Astrocyte (in vitro differentiated cells and primary cell): ENCODE measurements at regions not wholly inside any gene's neighbourhood (a gene's known extent, or its start where the extent isn't known, plus 50 kb on each side); places are given as distances from the start of the nearest gene placed in this dataset.
"Not testable (repeated sequence)": the region's sequence is repeated elsewhere in the genome, so short reads cannot be mapped to it uniquely, and the experiment has no call there.

Source experiments
- DNase-seq: peaks from one replicate; pipeline ENCODE4 v3.0.0-alpha.2; 2010; ENCODE audit warnings: low read depth
- FAIRE-seq: peaks from 2 replicates; lab custom pipeline; 2011; peaks lifted over from hg19 to GRCh38; lab: Jason Lieb, UNC
- H2AFZ ChIP-seq: 2 replicates; pipeline ENCODE4 v1.6.0; 2012; ENCODE audit warnings: low read depth, low read length, inconsistent platforms
- H3K27ac ChIP-seq: 2 replicates; pipeline ENCODE4 v1.5.1; 2011; ENCODE audit warnings: low read depth, low read length, inconsistent platforms
- H3K27me3 ChIP-seq: 2 replicates; pipeline ENCODE4 v1.6.0; 2011; ENCODE audit warnings: low read length, inconsistent platforms; ENCODE audit not compliant: insufficient read depth
- H3K36me3 ChIP-seq: 2 replicates; pipeline ENCODE4 v1.5.1; 2011; ENCODE audit warnings: low read length, inconsistent platforms; ENCODE audit not compliant: insufficient read depth
- H3K4me1 ChIP-seq: 2 replicates; pipeline ENCODE4 v1.5.1; 2011; ENCODE audit warnings: low read length, inconsistent platforms; ENCODE audit not compliant: insufficient read depth
- H3K4me2 ChIP-seq: 2 replicates; pipeline ENCODE4 v1.6.0; 2012; ENCODE audit warnings: low read length, inconsistent platforms
- H3K4me3 ChIP-seq: 2 replicates; pipeline ENCODE4 v1.5.1; 2011; ENCODE audit warnings: low read depth, mild to moderate bottlenecking, low read length, inconsistent platforms; ENCODE audit not compliant: insufficient read depth
- H3K79me2 ChIP-seq: 2 replicates; pipeline ENCODE4 v1.6.0; 2012; ENCODE audit warnings: mild to moderate bottlenecking, low read length, inconsistent platforms; ENCODE audit not compliant: insufficient read depth
- H3K9ac ChIP-seq: 2 replicates; pipeline ENCODE4 v1.6.0; 2012; ENCODE audit warnings: mild to moderate bottlenecking, low read length, inconsistent platforms
- H3K9me3 ChIP-seq: 2 replicates; pipeline ENCODE4 v1.5.1; 2012; ENCODE audit warnings: low read depth, mild to moderate bottlenecking, low read length, inconsistent platforms; ENCODE audit not compliant: insufficient read depth
- H4K20me1 ChIP-seq: 2 replicates; pipeline ENCODE4 v1.6.0; 2012; ENCODE audit warnings: low read length, inconsistent platforms; ENCODE audit not compliant: insufficient read depth
- H3K27ac Mint-ChIP-seq: one replicate; pipeline ENCODE4 v1.8.0; 2021; ENCODE audit warnings: mild to moderate bottlenecking, mixed read lengths; ENCODE audit not compliant: unreplicated experiment
- H3K27me3 Mint-ChIP-seq: one replicate; pipeline ENCODE4 v1.8.0; 2021; ENCODE audit warnings: low read depth, mixed read lengths; ENCODE audit not compliant: unreplicated experiment
- H3K36me3 Mint-ChIP-seq: one replicate; pipeline ENCODE4 v1.8.0; 2021; ENCODE audit warnings: low read depth, mixed read lengths; ENCODE audit not compliant: unreplicated experiment
- H3K4me1 Mint-ChIP-seq: one replicate; pipeline ENCODE4 v1.8.0; 2021; ENCODE audit warnings: low read depth, mixed read lengths; ENCODE audit not compliant: unreplicated experiment
- H3K4me3 Mint-ChIP-seq: one replicate; pipeline ENCODE4 v1.8.0; 2021; ENCODE audit warnings: mild to moderate bottlenecking, moderate library complexity, mixed read lengths; ENCODE audit not compliant: unreplicated experiment
- H3K9me3 Mint-ChIP-seq: one replicate; pipeline ENCODE4 v1.8.0; 2021; ENCODE audit warnings: mild to moderate bottlenecking, mixed read lengths; ENCODE audit not compliant: unreplicated experiment
- EZH2 ChIP-seq: IDR thresholded peaks from 2 replicates; pipeline ENCODE4 v1.6.1; 2012; ENCODE audit warnings: mild to moderate bottlenecking, low read length, inconsistent platforms; ENCODE audit not compliant: insufficient read depth
- TF ChIP-seq, protein P1 (sequence below): IDR thresholded peaks from 2 replicates; pipeline ENCODE4 v1.5.1; 2011; ENCODE audit warnings: low read depth, mild to moderate bottlenecking, inconsistent platforms, low read length, moderate library complexity; ENCODE audit not compliant: insufficient read depth

- H3K27ac ChIP-seq, result no peak overlapping the region
- no peak overlapping the region for H3K27ac Mint-ChIP-seq
- no peak for DNase-seq
- no peak overlapping the region for H2AFZ ChIP-seq
- no peak for FAIRE-seq
- H3K79me2 ChIP-seq, result no peaks in the 10 kb centered on the region
- no peaks in the 10 kb centered on the region for H3K27me3 ChIP-seq
- no peaks in the 10 kb centered on the region for H3K36me3 ChIP-seq
- peaks cover 22% of the 10 kb centered on the region for H3K27me3 Mint-ChIP-seq
- no peak overlapping the region for H3K4me3 Mint-ChIP-seq
- TF ChIP-seq, protein P1, sequence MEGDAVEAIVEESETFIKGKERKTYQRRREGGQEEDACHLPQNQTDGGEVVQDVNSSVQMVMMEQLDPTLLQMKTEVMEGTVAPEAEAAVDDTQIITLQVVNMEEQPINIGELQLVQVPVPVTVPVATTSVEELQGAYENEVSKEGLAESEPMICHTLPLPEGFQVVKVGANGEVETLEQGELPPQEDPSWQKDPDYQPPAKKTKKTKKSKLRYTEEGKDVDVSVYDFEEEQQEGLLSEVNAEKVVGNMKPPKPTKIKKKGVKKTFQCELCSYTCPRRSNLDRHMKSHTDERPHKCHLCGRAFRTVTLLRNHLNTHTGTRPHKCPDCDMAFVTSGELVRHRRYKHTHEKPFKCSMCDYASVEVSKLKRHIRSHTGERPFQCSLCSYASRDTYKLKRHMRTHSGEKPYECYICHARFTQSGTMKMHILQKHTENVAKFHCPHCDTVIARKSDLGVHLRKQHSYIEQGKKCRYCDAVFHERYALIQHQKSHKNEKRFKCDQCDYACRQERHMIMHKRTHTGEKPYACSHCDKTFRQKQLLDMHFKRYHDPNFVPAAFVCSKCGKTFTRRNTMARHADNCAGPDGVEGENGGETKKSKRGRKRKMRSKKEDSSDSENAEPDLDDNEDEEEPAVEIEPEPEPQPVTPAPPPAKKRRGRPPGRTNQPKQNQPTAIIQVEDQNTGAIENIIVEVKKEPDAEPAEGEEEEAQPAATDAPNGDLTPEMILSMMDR, result no peak
- TF ChIP-seq EZH2, result no peak
- no peaks in the 10 kb centered on the region for H3K9me3 Mint-ChIP-seq
- H4K20me1 ChIP-seq, result no peaks in the 10 kb centered on the region
- no peak overlapping the region for H3K4me3 ChIP-seq
- H3K9me3 ChIP-seq, result no peaks in the 10 kb centered on the region
- no peaks in the 10 kb centered on the region for H3K36me3 Mint-ChIP-seq
- no peak overlapping the region for H3K9ac ChIP-seq
- no peak overlapping the region for H3K4me2 ChIP-seq
- H3K4me1 Mint-ChIP-seq, result no peaks in the 10 kb centered on the region
- no peaks in the 10 kb centered on the region for H3K4me1 ChIP-seq
Observed at GRCh38 chr22:23470811-23471389, 109.2 kb downstream of the IGLL1 start.

DNA sequence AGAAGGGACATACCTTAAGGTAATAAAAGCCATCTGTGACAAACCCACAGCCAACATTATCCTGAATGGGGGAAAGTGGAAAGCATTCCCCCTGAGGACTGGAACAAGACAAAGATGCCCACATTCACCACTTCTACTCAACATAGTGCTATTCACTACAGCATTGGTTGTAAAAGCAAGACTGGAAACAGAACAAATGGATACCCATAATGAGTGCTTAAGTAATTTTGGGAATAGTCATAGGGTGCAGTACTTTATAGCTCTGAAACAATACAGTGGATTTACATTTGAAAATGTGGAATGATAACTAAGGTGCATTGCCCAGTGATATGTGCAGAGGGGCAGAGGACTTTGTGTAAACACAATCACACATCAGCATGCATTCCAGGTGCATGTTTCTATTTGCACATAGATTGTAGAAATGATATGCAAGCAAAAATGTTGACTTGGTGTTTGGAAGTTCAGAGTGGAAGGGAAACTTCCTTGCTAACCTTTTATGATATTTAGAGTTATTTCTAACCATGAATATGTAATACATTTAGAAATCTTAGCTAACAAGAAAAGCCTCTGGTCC, 112.3 kb downstream of the IGLL1 start:
- H3K27me3 ChIP-seq, result peaks cover 2% of the 10 kb centered on the region
- H3K36me3 ChIP-seq, result no peaks in the 10 kb centered on the region
- no peaks in the 10 kb centered on the region for H3K79me2 ChIP-seq
- H3K36me3 Mint-ChIP-seq, result no peaks in the 10 kb centered on the region
- no peaks in the 10 kb centered on the region for H3K4me1 ChIP-seq
- no peak overlapping the region for H3K4me3 ChIP-seq
- no peaks in the 10 kb centered on the region for H3K4me1 Mint-ChIP-seq
- no peak overlapping the region for H3K27ac Mint-ChIP-seq
- no peak for DNase-seq
- no peak for TF ChIP-seq EZH2
- TF ChIP-seq, protein P1, result no peak
- H3K9ac ChIP-seq, result no peak overlapping the region
- no peak for FAIRE-seq
- H3K9me3 Mint-ChIP-seq, result no peaks in the 10 kb centered on the region
- H3K27me3 Mint-ChIP-seq, result peaks cover 15% of the 10 kb centered on the region
- H4K20me1 ChIP-seq, result no peaks in the 10 kb centered on the region
- H2AFZ ChIP-seq, result no peak overlapping the region
- H3K9me3 ChIP-seq, result no peaks in the 10 kb centered on the region
- no peak overlapping the region for H3K4me3 Mint-ChIP-seq
- no peak overlapping the region for H3K27ac ChIP-seq
- H3K4me2 ChIP-seq, result no peak overlapping the region

DNA sequence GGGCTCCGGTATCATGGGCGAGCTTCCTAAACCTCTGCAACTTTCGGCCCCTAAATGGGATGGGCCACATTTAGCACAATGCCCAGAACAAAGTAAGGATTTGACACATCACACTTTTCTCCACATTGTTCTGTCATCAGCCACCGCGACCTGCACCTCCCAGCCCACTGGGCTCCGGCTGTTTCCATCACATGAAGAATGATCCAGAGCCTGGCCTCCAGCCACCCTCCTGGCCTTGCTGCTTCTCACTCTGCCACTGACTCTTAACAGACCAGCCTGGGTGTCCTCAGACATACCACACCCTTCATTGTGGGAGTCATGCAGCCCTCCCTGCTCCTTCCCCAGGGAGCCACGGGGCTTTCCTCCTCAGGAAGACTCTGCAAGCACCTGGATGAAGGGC, 113.7 kb downstream of the IGLL1 start:
- Histone ChIP-seq H3K9me3 (no peaks in the 10 kb centered on the region), H4K20me1 (no peaks in the 10 kb centered on the region), H2AFZ (no peak overlapping the region), H3K4me3 (no peak overlapping the region), H3K27ac (no peak overlapping the region), H3K4me1 (no peaks in the 10 kb centered on the region), H3K79me2 (no peaks in the 10 kb centered on the region), H3K9ac (no peak overlapping the region), H3K36me3 (no peaks in the 10 kb centered on the region), H3K27me3 (peaks cover 2% of the 10 kb centered on the region), H3K4me2 (no peak overlapping the region)
- no peak for DNase-seq
- no peak overlapping the region for H3K4me3 Mint-ChIP-seq
- H3K4me1 Mint-ChIP-seq, result no peaks in the 10 kb centered on the region
- no peaks in the 10 kb centered on the region for H3K9me3 Mint-ChIP-seq
- TF ChIP-seq, protein P1, result no peak
- no peak for TF ChIP-seq EZH2
- H3K27ac Mint-ChIP-seq, result no peak overlapping the region
- no peak for FAIRE-seq
- peaks cover 6% of the 10 kb centered on the region for H3K27me3 Mint-ChIP-seq
- no peaks in the 10 kb centered on the region for H3K36me3 Mint-ChIP-seq

DNA sequence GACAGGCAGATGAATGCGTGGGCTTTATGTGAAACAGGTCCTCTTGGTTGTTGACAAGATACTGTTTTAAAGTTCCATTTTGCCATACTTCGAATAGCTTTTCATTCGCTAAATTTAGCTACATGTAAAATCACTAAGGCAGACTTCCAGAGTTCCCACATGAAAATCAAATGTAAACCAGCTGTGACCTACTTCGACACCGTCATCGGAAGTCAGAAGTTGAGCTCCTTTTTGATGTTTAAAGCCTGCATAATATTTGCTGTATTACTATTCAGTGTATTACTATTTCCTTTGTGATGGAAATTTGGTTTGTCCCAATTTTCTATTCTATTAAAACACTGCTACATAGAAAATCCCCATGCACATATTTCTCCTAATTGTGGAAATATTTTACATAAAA, 115.3 kb downstream of the IGLL1 start:
- not testable (repeated sequence) for DNase-seq, H3K27ac Mint-ChIP-seq, H3K4me3 ChIP-seq, H3K27ac ChIP-seq, H3K79me2 ChIP-seq, FAIRE-seq, H3K9me3 Mint-ChIP-seq, H3K4me1 ChIP-seq, H2AFZ ChIP-seq, H3K36me3 ChIP-seq, H3K9ac ChIP-seq, H3K4me3 Mint-ChIP-seq, H3K36me3 Mint-ChIP-seq, H3K9me3 ChIP-seq, H3K4me2 ChIP-seq, H3K4me1 Mint-ChIP-seq, H4K20me1 ChIP-seq, H3K27me3 Mint-ChIP-seq, H3K27me3 ChIP-seq
